ENCODE measurements at regions not wholly inside any gene's neighbourhood (a gene's known extent, or its start where the extent isn't known, plus 50 kb on each side); places are given as distances from the start of the nearest gene placed in this dataset.
"Not testable (repeated sequence)": the region's sequence is repeated elsewhere in the genome, so short reads cannot be mapped to it uniquely, and the experiment has no call there.

DNA sequence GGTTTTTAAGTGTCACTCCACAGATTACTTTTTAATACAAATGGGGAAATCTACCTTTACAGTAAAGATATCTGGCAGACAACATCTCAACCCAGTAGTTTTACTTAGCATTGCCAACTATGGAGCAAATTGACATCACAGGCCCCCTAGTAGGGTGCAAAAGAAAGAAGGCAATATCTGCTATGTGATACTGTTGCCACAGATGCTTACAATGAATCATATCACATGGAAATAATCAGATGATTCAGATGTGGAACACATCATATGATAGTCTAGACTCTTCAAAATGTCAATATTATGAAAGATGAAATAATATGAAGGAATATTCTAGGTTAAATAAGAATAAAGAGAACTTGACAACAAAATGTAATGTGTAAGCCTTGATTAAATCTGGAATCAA lies 322.5 kb downstream of the BMP2 start:
- no peak for DNase-seq

DNA sequence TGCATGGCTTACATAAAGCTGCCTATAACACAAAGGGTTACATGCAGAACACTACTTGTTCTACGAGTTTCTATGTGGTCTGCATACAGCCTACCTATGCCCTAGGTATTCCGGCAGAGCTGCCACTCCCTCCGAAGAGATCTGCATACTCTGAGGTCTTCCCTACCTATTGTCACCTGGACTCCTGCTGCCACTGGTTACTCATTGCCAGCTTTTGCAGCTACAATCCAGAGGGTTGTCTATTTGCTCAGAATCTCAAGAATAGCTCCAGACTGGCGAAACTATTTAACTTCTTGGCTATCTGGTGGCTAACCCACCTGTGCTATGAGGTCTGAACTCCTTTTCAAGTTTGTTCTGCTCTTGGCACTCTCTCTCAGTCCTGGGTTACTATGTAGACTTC lies 323.3 kb downstream of the BMP2 start:
- no peak for DNase-seq

DNA sequence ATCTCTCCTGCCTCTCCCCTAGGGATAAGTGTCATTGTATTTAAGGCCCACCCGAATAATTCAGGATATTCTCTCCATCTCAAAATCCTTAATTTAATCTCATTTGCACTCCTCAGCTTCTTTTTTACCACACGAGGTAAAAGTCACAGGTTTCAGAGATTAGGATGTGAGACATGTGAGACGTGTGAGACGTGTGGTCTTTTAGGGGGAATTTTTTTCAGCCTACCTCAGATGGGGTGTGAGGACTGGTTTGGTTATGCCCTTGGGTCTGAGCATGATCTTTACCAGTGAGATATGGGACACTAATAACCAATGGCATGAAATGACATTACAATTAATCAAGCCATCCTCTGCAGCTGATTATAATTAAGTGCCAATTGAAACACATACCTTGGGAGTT lies 324.2 kb downstream of the BMP2 start:
- no peak for DNase-seq

DNA sequence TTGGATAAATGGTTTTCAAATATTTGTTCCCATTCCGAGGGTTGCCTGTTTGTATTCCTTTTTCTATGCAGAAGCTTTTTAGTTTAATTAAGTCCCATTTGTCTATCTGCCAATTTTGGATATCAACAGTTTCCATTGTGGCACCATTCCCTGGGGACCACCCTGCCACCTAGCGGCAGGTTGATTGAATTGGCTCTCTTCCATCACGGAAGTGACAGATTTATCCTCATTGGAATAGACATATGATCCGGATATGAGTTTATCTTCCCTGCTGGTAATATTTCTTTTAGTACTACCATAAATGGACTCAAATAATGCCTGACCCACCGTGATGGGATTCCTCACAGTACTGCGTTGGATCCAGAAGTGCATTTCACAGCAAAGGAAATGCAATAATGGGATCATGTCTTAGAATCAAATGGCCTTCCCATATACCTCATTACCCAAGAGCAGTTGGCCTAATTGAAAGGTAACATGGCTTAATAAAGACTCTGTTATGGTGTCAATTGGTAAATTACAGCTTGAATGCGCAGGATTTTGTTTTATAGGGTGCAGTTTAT lies 327.0 kb downstream of the BMP2 start:
- peak; percentile 96 for DNase-seq

DNA sequence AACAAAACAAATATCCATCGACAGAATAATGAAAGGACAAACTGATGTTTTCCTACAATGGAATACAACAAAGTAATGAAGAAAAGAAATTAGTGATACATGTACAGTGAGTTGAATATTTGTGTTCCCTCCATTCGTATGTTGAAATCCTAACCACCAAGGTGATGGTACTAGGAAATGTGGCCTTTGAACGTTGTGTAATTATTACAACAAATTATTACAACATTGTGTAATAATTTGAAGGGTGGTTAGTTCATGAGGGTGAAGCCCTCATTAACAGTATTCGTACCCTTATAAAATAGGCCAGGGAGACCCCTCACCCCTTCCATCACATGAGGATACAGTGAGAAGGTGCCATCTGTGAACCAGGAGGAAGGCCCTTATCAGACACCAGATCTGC lies 339.4 kb downstream of the BMP2 start:
- DNase-seq, result no peak

DNA sequence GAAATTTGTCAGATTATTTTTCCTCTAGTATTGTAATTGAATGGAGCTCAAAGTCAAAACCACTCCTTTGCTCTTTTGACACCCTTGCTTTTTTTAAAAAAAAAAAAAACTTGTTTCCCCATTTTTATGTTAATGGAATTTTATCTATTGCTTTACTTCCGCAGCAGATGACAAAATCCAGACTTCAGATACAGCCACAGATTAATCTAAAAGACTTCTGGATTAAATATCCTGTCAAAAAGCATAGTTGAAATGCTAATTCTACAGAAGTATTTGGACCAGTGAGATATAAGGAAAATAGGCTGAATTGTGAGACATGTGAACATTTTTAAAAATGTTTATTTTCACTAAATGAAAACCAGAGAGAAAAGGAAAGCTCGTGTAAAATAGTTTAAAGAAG lies 341.4 kb downstream of the BMP2 start:
- DNase-seq, result no peak

DNA sequence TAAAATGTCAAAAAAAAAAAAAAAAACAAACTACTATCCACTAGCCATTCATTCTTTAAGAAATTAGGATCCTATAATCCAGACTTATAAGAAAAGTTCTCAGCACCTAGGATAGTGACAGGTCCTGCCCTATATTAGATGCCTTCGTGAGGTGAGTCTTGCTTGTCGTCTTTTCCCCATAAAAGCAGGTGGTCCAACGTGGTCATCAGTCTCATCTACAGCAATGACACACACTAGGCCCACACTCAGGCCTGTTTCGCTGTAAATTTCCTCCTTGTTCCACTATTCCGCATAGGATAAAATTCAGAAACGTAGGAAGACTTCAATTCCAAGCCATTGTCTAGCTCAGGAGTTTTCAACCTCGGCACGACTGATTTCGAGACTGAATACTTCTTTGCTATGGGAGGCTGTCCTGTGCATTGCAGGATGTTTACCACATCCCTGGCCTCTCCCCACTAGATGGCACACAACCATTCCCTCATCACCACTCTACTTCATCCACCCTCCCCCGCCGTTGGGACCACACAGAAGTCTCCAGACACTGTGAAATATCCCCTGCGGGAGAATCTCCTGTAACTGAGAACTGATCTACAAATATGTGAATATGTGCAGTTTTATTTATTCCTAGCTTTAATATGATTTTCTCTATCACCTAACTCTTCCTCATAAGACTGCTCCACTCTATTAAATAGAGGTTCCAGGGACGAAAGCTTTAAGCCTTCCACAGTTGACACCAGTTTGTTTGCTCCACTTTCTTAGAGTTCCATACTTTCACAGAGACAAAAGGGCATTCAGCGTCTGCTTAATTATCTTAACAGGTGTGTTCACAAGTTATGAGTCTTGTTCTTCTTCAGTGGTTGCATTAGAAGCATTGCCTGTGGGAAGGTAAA lies 346.3 kb downstream of the BMP2 start:
- peak; percentile 86 for DNase-seq

DNA sequence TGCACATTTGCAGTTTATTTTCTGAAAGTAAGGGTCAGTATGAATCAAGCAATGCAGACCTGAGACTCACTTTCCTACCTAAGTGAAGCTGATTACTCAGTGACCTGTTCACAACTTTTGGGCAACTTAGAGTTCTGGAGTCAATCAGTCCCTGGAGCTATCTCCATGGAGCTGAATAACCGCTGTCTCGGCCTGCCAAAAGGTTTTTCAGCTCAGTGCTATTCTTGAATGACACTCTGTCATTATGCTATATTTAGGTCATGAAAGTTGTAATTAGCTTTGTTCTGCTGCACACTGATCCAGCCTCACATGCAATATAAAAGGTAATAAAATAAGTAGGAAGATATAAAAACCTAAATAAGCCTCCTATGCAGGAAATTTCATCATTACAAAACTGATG lies 356.0 kb downstream of the BMP2 start:
- DNase-seq, result no peak

DNA sequence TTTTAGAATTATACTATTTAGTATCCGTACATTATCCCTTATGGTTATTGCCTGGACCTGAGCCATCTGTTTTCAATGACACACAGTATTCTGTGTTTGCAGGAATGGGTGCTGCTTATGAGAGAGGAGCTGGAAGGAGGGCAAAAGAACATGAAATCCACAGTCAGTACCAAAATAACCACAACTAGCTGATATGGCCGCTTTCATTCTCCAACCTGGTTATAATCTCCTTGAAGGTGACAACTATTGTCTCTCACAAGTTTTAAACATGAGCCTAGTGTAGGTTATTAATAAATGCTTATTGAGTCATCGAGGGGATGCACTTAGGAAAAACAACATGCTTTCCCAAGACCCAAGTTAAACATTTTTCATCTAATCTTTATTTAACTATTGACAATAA lies 356.6 kb downstream of the BMP2 start:
- DNase-seq, result no peak

DNA sequence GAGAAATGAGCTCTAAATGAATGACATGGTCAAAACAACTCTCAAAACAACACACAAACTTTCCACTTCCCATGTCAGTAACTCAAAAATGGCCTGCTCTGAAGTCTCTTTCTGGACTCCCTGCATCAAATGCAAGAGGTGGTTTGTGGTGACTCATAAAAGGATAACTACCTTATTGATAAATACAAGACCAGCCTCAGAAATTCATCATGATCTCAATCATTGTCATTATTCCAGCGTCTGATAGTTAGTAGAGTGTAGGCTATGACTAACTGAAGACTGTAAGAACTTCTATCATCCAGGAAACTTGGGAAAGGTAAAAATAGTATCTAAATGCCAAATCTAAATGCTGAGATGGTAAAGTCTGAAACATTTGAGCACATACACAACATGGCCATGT lies 369.4 kb downstream of the BMP2 start:
- no peak for DNase-seq

DNA sequence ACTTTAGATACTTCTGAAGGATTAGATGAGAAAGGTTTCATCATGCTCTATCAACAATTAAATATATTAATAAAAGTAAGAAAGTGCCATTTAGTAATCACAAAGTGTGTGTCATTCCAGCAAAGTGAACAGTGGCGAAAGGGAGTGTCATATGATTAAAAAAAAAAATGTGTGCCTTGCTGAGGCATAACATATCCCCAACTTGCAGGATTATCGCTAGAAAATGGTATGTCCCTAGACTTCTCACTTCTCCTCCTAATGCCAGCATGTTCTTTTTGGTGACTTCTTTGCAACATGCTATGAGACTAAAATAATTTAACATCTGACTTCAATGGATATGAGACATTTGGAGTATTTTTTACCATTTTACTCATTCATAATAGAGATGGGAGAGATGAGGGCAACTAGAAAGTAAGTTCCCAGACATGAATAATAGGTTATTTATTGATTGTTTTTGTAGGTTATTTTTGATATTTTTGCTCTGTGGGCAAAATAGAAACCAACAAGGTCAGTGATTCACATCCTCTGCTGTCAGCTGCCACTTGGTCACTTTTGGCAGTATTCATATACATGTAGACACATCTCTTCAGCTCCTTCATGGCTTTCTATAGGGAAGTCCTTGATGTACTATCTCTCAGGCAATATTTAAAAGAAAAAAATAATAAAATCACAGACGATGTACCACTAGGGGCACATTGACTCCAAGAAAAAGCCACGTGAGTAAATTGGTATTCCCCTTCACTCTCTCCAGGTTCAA lies 370.1 kb downstream of the BMP2 start:
- no peak for DNase-seq

DNA sequence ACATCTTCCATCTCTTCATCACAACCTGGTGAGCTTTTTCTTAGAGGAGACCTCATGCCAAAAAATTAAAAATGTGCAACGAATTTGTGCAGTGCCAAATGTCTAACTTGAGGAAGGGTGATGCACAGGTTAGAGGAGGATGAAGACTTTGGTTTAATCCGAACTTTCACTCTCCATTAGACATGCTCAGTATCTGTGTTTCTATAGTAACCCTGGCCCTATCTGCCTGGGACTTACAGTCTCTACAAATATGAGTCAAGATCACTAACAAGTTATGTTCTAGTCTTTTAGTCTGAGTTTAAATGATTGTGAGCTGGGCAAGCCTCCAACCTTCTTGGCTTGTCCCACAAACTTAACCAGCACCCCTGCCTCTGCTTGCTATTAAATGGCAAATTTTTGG lies 377.0 kb downstream of the BMP2 start:
- no peak for DNase-seq

DNA sequence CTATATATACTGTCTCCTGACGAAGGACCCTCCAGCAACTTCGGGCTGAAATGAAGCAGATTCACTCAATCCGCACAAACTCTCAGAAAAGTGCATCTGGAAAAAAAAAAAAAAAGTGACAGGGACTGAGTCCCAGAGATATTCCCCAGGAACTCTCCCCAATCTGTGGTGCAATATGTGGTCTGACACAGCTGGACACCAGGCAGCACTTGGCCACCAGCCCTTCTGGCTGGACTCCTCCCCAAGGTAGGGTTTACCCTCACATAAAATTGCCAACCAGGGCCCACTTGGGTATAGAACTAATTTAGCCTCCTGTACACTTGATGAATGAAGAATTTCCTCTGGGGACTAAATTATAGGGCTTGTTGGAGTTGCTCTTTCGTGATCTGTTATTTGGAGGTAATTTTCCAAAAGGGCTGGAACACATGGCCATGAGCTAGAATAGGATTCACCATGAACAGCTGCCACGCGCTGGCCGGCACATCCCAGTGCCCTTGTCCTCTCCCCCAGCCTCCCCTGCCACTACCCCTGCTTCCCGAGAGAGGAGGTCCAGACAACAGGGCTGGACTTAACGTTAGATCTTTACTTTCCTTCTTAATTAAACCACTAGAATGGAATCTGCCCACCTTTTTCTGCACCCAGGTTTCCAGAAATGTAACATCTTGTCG lies 379.2 kb downstream of the BMP2 start:
- DNase-seq, result no peak

DNA sequence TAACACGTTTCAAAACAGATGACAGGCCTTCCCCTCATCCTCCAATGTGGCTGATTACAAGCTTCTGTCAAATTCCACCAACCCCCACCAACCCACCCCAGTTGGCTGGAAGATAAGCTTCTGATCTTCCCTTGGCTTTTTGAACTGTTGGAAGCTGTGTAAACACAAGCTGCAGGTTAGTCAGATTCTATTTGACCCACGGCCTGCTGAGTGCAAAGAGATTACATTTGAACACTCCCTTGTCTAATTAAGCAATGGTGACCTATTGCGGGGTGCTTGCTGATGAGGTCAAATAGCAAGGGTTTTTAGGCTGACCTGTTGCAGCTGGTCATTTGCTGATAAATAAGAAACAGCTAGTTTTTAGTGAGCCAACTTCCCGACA lies 379.7 kb downstream of the BMP2 start:
- DNase-seq, result no peak

DNA sequence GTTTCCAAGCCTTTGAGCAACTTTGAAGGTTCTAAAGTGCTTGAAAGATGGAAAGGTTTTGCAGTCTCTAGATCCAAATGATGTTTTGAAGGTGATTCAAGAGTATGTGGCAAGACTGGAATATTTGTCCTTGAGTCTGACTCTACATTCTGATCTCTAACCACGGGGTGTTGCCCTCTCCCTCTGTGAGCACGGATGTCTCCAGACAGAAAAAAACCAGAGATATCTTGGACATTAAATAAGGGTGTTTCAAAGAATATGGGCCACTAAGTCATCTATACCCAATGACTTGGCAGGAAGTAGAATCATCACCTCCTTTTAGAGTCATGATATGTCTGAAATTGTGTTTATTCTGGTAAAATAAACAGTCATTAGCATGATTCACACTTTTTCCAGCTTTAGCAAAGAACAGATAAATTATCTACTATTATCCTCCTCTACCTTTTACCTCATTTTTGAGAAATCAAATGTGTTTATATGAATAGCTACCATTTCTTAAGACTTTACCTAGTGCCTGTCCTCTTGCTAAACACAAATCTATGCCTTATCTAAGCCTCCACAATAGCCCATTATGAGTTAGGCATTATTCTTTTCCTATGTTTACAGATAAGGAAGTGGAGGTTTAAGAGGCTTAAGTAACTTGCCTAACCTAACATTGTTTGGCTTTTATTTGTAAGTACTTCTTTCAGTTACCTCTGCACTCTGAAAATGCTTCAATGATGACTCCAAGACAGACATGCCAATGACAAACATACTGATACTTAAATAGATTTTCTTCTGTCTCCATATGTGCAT lies 384.4 kb downstream of the BMP2 start:
- no peak for DNase-seq

DNA sequence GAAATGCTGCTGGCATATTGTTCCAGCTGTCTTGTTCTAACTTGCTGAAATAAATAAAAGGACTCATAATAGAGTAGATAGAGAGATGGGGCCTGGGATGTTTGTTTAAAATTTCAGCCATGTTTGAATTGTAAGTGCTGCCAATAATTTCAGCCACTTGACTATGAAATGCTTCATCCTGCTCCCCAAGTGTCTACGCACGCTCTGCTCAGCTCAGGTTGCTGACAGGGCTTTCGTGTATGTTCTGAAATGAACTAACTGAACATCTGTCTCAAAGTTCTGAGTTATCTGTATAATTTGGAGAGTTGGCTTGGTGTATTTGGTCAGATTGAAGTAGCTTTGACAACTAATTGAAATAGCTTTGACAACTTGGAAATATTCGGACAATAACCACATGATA lies 387.8 kb downstream of the BMP2 start:
- peak; percentile 98 for DNase-seq

DNA sequence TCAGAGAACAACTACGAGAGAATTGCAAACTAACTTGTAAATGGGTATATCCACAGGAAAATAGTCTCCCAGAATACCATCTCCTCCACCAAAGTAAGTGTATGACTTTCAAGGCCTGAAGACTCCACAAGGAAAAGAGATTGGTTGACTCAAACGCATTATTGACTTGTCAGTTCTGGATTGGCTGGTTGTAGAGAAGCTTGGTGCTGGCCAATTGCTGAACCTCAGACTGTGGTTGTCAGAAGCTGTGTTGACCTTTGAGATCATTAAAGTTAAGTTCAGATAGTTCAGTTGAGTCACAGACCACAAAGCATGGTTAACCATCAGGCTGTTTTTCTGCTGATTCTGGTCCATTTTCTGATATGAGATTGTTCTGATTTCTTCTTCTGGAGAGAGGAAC lies 388.3 kb downstream of the BMP2 start:
- no peak for DNase-seq

DNA sequence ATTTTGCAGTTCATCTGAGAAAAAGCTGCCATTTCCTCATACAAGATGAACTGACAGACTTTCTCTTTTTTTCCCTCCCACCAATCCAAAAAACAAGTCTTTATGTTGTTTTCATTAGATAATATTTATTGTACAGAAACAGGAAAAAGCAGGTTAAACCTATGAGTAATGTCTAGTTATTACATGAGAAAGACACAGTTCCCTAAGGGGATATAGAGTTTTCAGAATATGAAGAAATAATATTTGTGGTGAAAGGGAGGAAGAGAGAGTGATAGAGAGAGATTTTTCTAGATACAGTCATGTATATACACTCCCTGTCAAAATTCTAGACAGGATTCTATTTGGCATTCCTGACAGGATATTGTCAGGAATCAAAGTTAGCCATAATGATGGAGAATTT lies 392.4 kb downstream of the BMP2 start:
- no peak for DNase-seq

DNA sequence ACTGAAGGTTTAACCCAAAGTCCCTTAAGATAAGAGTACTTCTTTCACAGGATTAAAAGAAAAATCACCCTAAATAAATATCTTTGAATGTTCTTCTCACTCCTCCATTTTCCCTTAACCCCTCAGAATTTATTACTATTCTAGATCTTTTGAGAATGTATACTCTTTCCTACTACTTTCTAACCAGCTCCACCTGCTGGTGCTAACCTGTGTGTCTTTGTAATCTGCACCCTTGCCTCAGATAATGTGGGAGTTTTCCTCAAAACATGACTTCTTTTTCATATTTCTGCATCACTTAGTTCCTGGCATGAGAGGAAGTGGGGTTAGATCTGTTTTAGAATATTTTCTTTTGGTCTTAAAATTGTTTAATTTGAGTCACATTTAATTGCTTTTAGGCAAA lies 394.2 kb downstream of the BMP2 start:
- DNase-seq, result peak; percentile 66

DNA sequence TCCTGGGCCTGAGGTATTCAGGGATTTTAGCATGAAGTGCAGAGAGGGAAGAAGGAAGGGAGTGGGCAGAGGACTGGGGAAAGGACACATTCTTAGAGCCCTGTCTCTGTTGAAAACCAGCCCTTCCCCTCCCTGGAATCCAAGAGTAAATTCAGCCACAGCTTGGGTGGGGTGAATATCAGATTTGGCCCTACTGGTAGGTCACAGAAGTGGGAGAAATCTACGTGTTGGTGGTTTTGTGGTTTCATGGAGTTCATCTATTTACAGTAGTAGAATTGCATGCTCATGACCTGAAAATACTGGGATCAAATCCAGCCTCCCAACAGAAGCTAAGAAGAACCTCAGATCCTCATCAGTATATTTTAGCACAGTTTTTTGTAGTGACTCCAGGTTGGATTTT lies 404.4 kb downstream of the BMP2 start:
- no peak for DNase-seq

DNA sequence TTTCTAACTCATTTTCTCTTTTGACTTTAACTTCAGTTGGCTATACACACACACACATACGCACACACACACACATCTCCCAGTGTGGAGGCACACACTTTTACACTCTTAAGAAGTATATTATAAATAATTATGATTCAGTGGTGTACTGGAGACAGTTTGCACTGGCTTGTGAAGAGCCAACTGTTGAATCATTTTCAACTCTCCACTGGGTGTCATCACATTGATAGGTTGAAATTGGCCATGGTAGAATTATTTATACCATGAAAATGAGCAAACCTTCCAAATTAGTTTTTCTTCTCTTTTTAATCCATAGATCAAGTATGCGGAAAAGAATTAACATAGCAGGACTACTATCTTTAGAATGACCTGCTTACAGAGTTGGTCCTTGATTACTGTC lies 407.1 kb downstream of the BMP2 start:
- no peak for DNase-seq

DNA sequence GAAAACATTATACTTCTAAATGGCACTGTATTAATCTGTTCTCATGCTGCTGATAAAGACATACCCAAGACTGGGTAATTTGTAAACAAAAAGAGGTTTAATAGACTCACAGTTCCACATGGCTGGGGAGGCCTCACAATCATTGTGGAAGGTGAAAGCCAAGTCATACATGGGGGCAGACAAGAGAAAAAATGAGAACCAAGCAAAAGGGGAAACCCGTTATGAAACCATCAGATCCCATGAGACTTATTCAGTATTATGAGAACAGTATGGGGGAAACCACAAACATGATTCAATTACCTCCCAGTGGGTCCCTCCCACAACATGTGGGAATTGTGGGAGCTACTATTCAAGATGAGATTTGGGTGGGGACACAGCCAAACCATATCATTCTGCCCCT lies 408.3 kb downstream of the BMP2 start:
- DNase-seq, result not testable (repeated sequence)

DNA sequence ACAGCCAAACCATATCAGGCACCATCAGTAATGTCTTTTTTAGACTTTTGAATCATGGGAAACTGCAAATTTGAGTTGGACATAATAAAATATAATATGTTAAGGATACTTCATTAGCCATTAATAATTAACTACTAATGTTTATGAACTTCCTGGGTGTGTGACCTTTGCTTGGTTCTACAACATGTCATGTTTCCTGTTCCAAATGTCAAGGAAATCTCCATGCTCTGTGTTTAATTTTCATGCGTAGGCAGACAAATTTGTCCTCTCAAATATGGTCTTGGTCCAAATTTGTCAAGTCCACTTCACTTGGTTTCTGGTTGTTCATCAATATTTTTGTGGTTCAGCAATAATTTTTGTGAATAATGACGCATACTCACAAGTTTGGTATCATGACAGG lies 410.5 kb downstream of the BMP2 start:
- DNase-seq, result no peak

Measured in NCI-H748 treated with DMSO at 0.1 percent for 48 hours (cell line).